IMR-90 (cell line): ENCODE measurements at regions not wholly inside any gene's neighbourhood (a gene's known extent, or its start where the extent isn't known, plus 50 kb on each side); places are given as distances from the start of the nearest gene placed in this dataset.

ENCODE experiments used
- ATAC-seq: fragments of 200-7000 bp; cut with Tn5 transposase; 2 replicates; pipeline ENCODE4 v1.9.1; 2020; ENCODE audit warnings: low read depth, mild to moderate bottlenecking, moderate library complexity
- BruUV-seq: library from RNA; stranded (reverse); fragments of 400-500 nt; replicated peaks from 2 replicates; lab custom pipeline; 2021; lab: Mats Ljungman, UMichigan
- CTCF ChIA-PET: fragments of 300-600 bp; formaldehyde crosslinking; extraction: SDS; loops from one replicate; lab custom pipeline; 2021; ENCODE audit warnings: antibody characterized with exemption; lab: Yijun Ruan, JAX
- POLR2A ChIA-PET: fragments of 300-600 bp; sonication (Branson Sonifier 250); formaldehyde crosslinking; loops from one replicate; lab custom pipeline; 2022; ENCODE audit warnings: antibody characterized with exemption; ENCODE audit not compliant: unreplicated experiment; lab: Charles Lee
- DNase-seq: peaks from one replicate; pipeline ENCODE4 v3.0.0; 2013
- H2AFZ ChIP-seq: replicated peaks from 2 replicates; pipeline ENCODE3; 2013; ENCODE audit warnings: low read length, mild to moderate bottlenecking; ENCODE audit not compliant: poor library complexity
- H2AK5ac ChIP-seq: 2 replicates; pipeline ENCODE4 v1.6.1; 2013; ENCODE audit warnings: low read depth, low read length, inconsistent platforms
- H2AK9ac ChIP-seq: replicated peaks from 2 replicates; pipeline ENCODE3; 2013; ENCODE audit warnings: mild to moderate bottlenecking, low read depth, low read length, moderate library complexity; ENCODE audit not compliant: poor library complexity
- H2BK120ac ChIP-seq: 2 replicates; pipeline ENCODE4 v1.6.1; 2013; ENCODE audit warnings: low read depth, low read length, inconsistent platforms
- H2BK15ac ChIP-seq: 3 replicates; pipeline ENCODE4 v1.6.1; 2013; ENCODE audit warnings: low read depth, low read length, inconsistent platforms
- H2BK20ac ChIP-seq: 2 replicates; pipeline ENCODE4 v1.6.1; 2013; ENCODE audit warnings: low read depth, mild to moderate bottlenecking, inconsistent platforms, low read length, moderate library complexity
- H2BK5ac ChIP-seq: 2 replicates; pipeline ENCODE4 v1.6.1; 2013; ENCODE audit warnings: mild to moderate bottlenecking, low read depth, low read length, inconsistent platforms; ENCODE audit not compliant: poor library complexity, severe bottlenecking
- H3K14ac ChIP-seq: replicated peaks from 2 replicates; pipeline ENCODE4 v1.6.1; 2013; ENCODE audit warnings: low read depth, low read length, inconsistent platforms
- H3K18ac ChIP-seq: 2 replicates; pipeline ENCODE4 v1.6.1; 2013; ENCODE audit warnings: low read depth, low read length, control low read depth
- H3K23ac ChIP-seq: 2 replicates; pipeline ENCODE4 v1.6.1; 2013; ENCODE audit warnings: low read depth, low read length, inconsistent platforms
- H3K27ac ChIP-seq: 2 replicates; pipeline ENCODE4 v1.5.1; 2013; ENCODE audit warnings: mild to moderate bottlenecking, control low read depth, low read length; ENCODE audit not compliant: insufficient read depth
- H3K27me3 ChIP-seq: 2 replicates; pipeline ENCODE4 v1.6.1; 2013; ENCODE audit warnings: low read length; ENCODE audit not compliant: control insufficient read depth, insufficient read depth
- H3K36me3 ChIP-seq: 2 replicates; pipeline ENCODE4 v1.6.1; 2013; ENCODE audit warnings: low read length, mixed read lengths; ENCODE audit not compliant: control insufficient read depth, insufficient read depth
- H3K4ac ChIP-seq: 2 replicates; pipeline ENCODE4 v1.6.1; 2013; ENCODE audit warnings: low read depth, low read length, inconsistent platforms
- H3K4me1 ChIP-seq: 2 replicates; pipeline ENCODE4 v1.6.1; 2013; ENCODE audit warnings: low read length, mixed read lengths; ENCODE audit not compliant: control insufficient read depth, insufficient read depth
- H3K4me2 ChIP-seq: 2 replicates; pipeline ENCODE4 v1.6.1; 2013; ENCODE audit warnings: low read depth, mild to moderate bottlenecking, control low read depth, low read length, moderate library complexity
- H3K4me3 ChIP-seq: 2 replicates; pipeline ENCODE4 v1.5.1; 2013; ENCODE audit warnings: low read depth, mild to moderate bottlenecking, control low read depth, low read length, moderate library complexity; ENCODE audit not compliant: insufficient read depth
- H3K56ac ChIP-seq: 2 replicates; pipeline ENCODE4 v1.6.1; 2013; ENCODE audit warnings: low read length, inconsistent platforms; ENCODE audit not compliant: insufficient read depth; ENCODE audit errors: extremely low read depth
- H3K79me1 ChIP-seq, 2 experiments: 2 replicates each; pipeline ENCODE4 v1.6.1; 2013; ENCODE audit warnings: low read length in 2 of 2, inconsistent platforms in 1 of 2, low read depth in 1 of 2
- H3K9ac ChIP-seq: 2 replicates; pipeline ENCODE4 v1.6.1; 2013; ENCODE audit warnings: low read depth, low read length, control low read depth
- H3K9me1 ChIP-seq: 2 replicates; pipeline ENCODE4 v1.6.1; 2013; ENCODE audit warnings: low read length, inconsistent platforms; ENCODE audit not compliant: insufficient read depth
- H3K9me3 ChIP-seq: 2 replicates; pipeline ENCODE4 v1.6.1; 2013; ENCODE audit warnings: low read length; ENCODE audit not compliant: control insufficient read depth, insufficient read depth
- H4K20me1 ChIP-seq: 2 replicates; pipeline ENCODE4 v1.6.1; 2013; ENCODE audit warnings: low read length, inconsistent platforms; ENCODE audit not compliant: insufficient read depth
- H4K5ac ChIP-seq: 2 replicates; pipeline ENCODE4 v1.6.1; 2013; ENCODE audit warnings: mild to moderate bottlenecking, low read depth, low read length, control low read depth
- H4K8ac ChIP-seq, 2 experiments: 2 replicates each; pipeline ENCODE4 v1.6.1; 2013; ENCODE audit warnings: low read depth in 2 of 2, low read length in 2 of 2, control low read depth in 1 of 2, inconsistent platforms in 1 of 2
- H4K91ac ChIP-seq: 2 replicates; pipeline ENCODE4 v1.6.1; 2013; ENCODE audit warnings: low read depth, low read length, inconsistent platforms; ENCODE audit not compliant: insufficient read depth
- BHLHE40 ChIP-seq: fragments of 150-350 bp; IDR thresholded peaks from 2 replicates; pipeline ENCODE4 v1.6.1; 2016; ENCODE audit warnings: mild to moderate bottlenecking, low read depth, low read length
- CEBPB ChIP-seq: IDR thresholded peaks from 2 replicates; pipeline ENCODE4 v1.6.1; 2012; ENCODE audit warnings: low read depth, low read length, improper control_type of control experiment
- CHD1 ChIP-seq: IDR thresholded peaks from 2 replicates; pipeline ENCODE4 v1.6.1; 2012; ENCODE audit warnings: low read depth, low read length, improper control_type of control experiment
- ELK1 ChIP-seq: fragments of 150-350 bp; IDR thresholded peaks from 2 replicates; pipeline ENCODE4 v1.6.1; 2016; ENCODE audit warnings: low read depth, mild to moderate bottlenecking, low read length, moderate library complexity, borderline replicate concordance
- FOS ChIP-seq: fragments of 150-350 bp; IDR thresholded peaks from 2 replicates; pipeline ENCODE4 v1.6.1; 2016; ENCODE audit warnings: low read depth, low read length
- MAFK ChIP-seq: IDR thresholded peaks from 2 replicates; pipeline ENCODE4 v1.6.1; 2012; ENCODE audit warnings: low read depth, low read length, improper control_type of control experiment
- MAZ ChIP-seq: IDR thresholded peaks from 2 replicates; pipeline ENCODE4 v1.6.1; 2012; ENCODE audit warnings: low read depth, mild to moderate bottlenecking, low read length, improper control_type of control experiment, moderate library complexity, borderline replicate concordance
- MXI1 ChIP-seq: IDR thresholded peaks from 2 replicates; pipeline ENCODE4 v1.6.1; 2012; ENCODE audit warnings: low read depth, mild to moderate bottlenecking, low read length, moderate library complexity, borderline replicate concordance
- NFE2L2 ChIP-seq: fragments of 150-350 bp; IDR thresholded peaks from 2 replicates; pipeline ENCODE4 v1.6.1; 2016; ENCODE audit warnings: low read depth, mild to moderate bottlenecking, low read length
- POLR2A ChIP-seq: IDR thresholded peaks from 2 replicates; pipeline ENCODE4 v1.6.1; 2012; ENCODE audit warnings: mild to moderate bottlenecking, low read depth, low read length
- RAD21 ChIP-seq: IDR thresholded peaks from 2 replicates; pipeline ENCODE4 v1.6.1; 2012; ENCODE audit warnings: low read length, improper control_type of control experiment
- RCOR1 ChIP-seq: IDR thresholded peaks from 2 replicates; pipeline ENCODE4 v1.6.1; 2012; ENCODE audit warnings: mild to moderate bottlenecking, low read length, improper control_type of control experiment; ENCODE audit not compliant: insufficient replicate concordance
- RFX5 ChIP-seq: IDR thresholded peaks from 2 replicates; pipeline ENCODE4 v1.8.0; 2012; ENCODE audit warnings: low read depth, mild to moderate bottlenecking, low read length, moderate library complexity
- SMC3 ChIP-seq: fragments of 150-350 bp; IDR thresholded peaks from 2 replicates; pipeline ENCODE4 v1.6.1; 2016; ENCODE audit warnings: low read depth, mild to moderate bottlenecking, antibody characterized with exemption, low read length, moderate library complexity
- USF2 ChIP-seq: fragments of 150-350 bp; IDR thresholded peaks from 2 replicates; pipeline ENCODE4 v1.6.1; 2017; ENCODE audit warnings: mild to moderate bottlenecking, antibody characterized with exemption, low read length, low read depth
- WGBS, 2 experiments: methylation state at CpG; one replicate each; pipeline versions ENCODE4 v1.1.5 to v1.1.7; 2013; ENCODE audit warnings: missing lambda C conversion rate in 2 of 2; ENCODE audit not compliant: insufficient read length in 1 of 2; ENCODE audit errors: extremely low coverage in 2 of 2; 5-methylcytosine and 5-hydroxymethylcytosine counted together
- dilution Hi-C: fragments of 300-500 bp; cut with HindIII; formaldehyde crosslinking; loops from one replicate; pipeline ENCODE4 v1.14.3; 2018; ENCODE audit warnings: low sequenced_read_pairs; ENCODE audit not compliant: unreplicated experiment
- in situ Hi-C: fragments of 300-500 bp; cut with MboI; formaldehyde crosslinking; loops from 3 replicates; pipeline ENCODE4 v1.14.3; 2019; ENCODE audit warnings: low sequenced_read_pairs, inconsistent platforms, mixed read lengths
- intact Hi-C: fragments of 100-400 bp; cut with micrococcal nuclease; formaldehyde crosslinking; loops from 2 replicates; pipeline ENCODE4 v1.10.0; 2022
- TF ChIP-seq, protein P1 (sequence below): conservative IDR thresholded peaks from 2 replicates; pipeline ENCODE4 v1.5.1; 2012; ENCODE audit warnings: mild to moderate bottlenecking, low read depth, low read length, improper control_type of control experiment

DNA sequence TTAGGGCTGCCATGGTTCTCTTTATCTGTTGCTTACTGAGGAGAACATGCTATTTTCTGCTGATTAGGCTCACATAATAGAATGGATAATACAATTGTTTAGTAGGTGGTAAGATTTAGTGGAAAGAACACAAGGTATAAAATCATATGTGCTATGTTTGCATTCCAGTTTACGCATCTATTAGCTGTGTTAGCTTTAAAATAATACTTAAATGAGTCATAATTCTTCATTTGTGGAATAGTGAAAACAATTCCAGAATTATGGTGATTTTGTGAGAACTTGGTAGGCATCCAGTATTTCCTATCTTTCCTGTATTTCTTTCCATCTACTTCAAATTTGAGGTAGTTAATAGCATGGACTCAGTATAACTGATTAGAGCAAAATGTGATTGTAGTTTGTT lies 1585.5 kb upstream of the LRRTM3 start:
- DNase-seq (no peak), ATAC-seq (no peak)
- Histone ChIP-seq H3K4me1 (no peaks in the 10 kb centered on the region), H3K4me3 (no peak overlapping the region), H3K56ac (no peak overlapping the region), H3K4me2 (no peak overlapping the region), H4K20me1 (no peaks in the 10 kb centered on the region), H2BK120ac (no peak overlapping the region), H3K9me3 (peaks cover 4% of the 10 kb centered on the region), H2BK5ac (no peak overlapping the region), H3K36me3 (no peaks in the 10 kb centered on the region), H3K79me1 (no peaks in the 10 kb centered on the region), H4K5ac (no peak overlapping the region), H2AFZ (no peak overlapping the region), H3K23ac (no peak overlapping the region), H3K9ac (no peak overlapping the region), H3K14ac (no peak overlapping the region), H2AK9ac (no peak overlapping the region), H3K9me1 (no peaks in the 10 kb centered on the region), H4K8ac (no peak overlapping the region), H3K18ac (no peak overlapping the region), H2AK5ac (no peak overlapping the region), H3K4ac (no peak overlapping the region), H4K91ac (no peak overlapping the region), H3K27me3 (no peaks in the 10 kb centered on the region), H2BK15ac (no peak overlapping the region), H2BK20ac (no peak overlapping the region), H3K27ac (no peak overlapping the region)
- CTCF ChIA-PET, result no interaction called here
- intact Hi-C loops, result no loop called here
- WGBS, 2 experiments, result no CpG with 5 or more reads among the region's 1 CpG
- TF ChIP-seq CEBPB (no peak), BHLHE40 (no peak), CHD1 (no peak), RCOR1 (no peak), NFE2L2 (no peak), FOS (no peak), MXI1 (no peak), ELK1 (no peak), RAD21 (no peak), RFX5 (no peak), MAZ (no peak), USF2 (no peak), SMC3 (no peak), MAFK (no peak), POLR2A (no peak)
- TF ChIP-seq, protein P1, sequence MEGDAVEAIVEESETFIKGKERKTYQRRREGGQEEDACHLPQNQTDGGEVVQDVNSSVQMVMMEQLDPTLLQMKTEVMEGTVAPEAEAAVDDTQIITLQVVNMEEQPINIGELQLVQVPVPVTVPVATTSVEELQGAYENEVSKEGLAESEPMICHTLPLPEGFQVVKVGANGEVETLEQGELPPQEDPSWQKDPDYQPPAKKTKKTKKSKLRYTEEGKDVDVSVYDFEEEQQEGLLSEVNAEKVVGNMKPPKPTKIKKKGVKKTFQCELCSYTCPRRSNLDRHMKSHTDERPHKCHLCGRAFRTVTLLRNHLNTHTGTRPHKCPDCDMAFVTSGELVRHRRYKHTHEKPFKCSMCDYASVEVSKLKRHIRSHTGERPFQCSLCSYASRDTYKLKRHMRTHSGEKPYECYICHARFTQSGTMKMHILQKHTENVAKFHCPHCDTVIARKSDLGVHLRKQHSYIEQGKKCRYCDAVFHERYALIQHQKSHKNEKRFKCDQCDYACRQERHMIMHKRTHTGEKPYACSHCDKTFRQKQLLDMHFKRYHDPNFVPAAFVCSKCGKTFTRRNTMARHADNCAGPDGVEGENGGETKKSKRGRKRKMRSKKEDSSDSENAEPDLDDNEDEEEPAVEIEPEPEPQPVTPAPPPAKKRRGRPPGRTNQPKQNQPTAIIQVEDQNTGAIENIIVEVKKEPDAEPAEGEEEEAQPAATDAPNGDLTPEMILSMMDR, result no peak
- dilution Hi-C loops, result no loop called here
- in situ Hi-C loops, result no loop called here
- POLR2A ChIA-PET, result no interaction called here
- no TSS peak for BruUV-seq
